HepG2 (cell line): ENCODE measurements at regions not wholly inside any gene's neighbourhood (a gene's known extent, or its start where the extent isn't known, plus 50 kb on each side); places are given as distances from the start of the nearest gene placed in this dataset.

Source experiments
- ATAC-seq: fragments of 200-7000 bp; cut with Tn5 transposase; 3 replicates; pipeline ENCODE4 v1.9.1; 2020; ENCODE audit warnings: mild to moderate bottlenecking, moderate library complexity
- BruUV-seq: library from RNA; stranded (reverse); fragments of 400-500 nt; replicated peaks from 2 replicates; lab custom pipeline; 2021; lab: Mats Ljungman, UMichigan
- CTCF ChIA-PET: fragments of 300-600 bp; formaldehyde crosslinking; extraction: SDS; loops from one replicate; lab custom pipeline; 2021; ENCODE audit warnings: low total read pairs, inconsistent platforms, low intra/inter-chr PET ratio; lab: Yijun Ruan, JAX
- POLR2A ChIA-PET: fragments of 350-600 bp; sonication (Branson Sonifier 250); formaldehyde crosslinking; loops from one replicate; lab custom pipeline; 2020; ENCODE audit warnings: antibody characterized with exemption, inconsistent platforms; lab: Yijun Ruan, JAX
- DNase-seq: peaks from one replicate; pipeline ENCODE4 v3.0.0-alpha.2; 2015; ENCODE audit warnings: low spot score
- FAIRE-seq: peaks from 3 replicates; lab custom pipeline; 2011; peaks lifted over from hg19 to GRCh38; lab: Jason Lieb, UNC
- H2AFZ ChIP-seq: one replicate; pipeline ENCODE4 v1.6.1; 2011; ENCODE audit warnings: low read length, inconsistent platforms
- H3K27ac ChIP-seq: fragments of 300-600 bp; 3 replicates; pipeline ENCODE4 v1.8.0; 2011; ENCODE audit warnings: mixed run types, mild to moderate bottlenecking, mixed read lengths, low read length, inconsistent platforms; ENCODE audit not compliant: insufficient read depth; ENCODE audit errors: extremely low read length
- H3K27me3 ChIP-seq, 2 experiments: fragments of 200-600 bp in 1 of 2; 2 replicates in 1 of 2; 3 replicates in 1 of 2; pipeline versions ENCODE4 v1.6.0 to v1.8.0; 2011; ENCODE audit warnings: low read length in 2 of 2, mild to moderate bottlenecking in 2 of 2, moderate library complexity in 2 of 2, inconsistent platforms in 1 of 2; ENCODE audit not compliant: insufficient read depth in 2 of 2, control insufficient read depth in 1 of 2
- H3K36me3 ChIP-seq, 2 experiments: fragments of 200-600 bp in 1 of 2; replicated peaks in 1 of 2; 2 replicates in 1 of 2; 3 replicates in 1 of 2; pipeline versions ENCODE4 v1.5.1 to v1.8.0; 2011; ENCODE audit warnings: low read length in 2 of 2, inconsistent platforms in 1 of 2; ENCODE audit not compliant: insufficient read depth in 2 of 2, control insufficient read depth in 1 of 2
- H3K4me1 ChIP-seq: 2 replicates; pipeline ENCODE4 v1.5.1; 2012; ENCODE audit warnings: low read length, inconsistent platforms; ENCODE audit not compliant: insufficient read depth
- H3K4me2 ChIP-seq: 2 replicates; pipeline ENCODE4 v1.6.0; 2011; ENCODE audit warnings: low read depth, low read length, inconsistent platforms
- H3K4me3 ChIP-seq, 3 experiments: fragments of 200-600 bp in 1 of 3; sonication (generic), shearing (Covaris generic) in 1 of 3; replicated peaks in 1 of 3; 2 replicates each; pipeline ENCODE4 v1.5.1; 2011 to 2016; ENCODE audit warnings: low read length in 3 of 3, inconsistent platforms in 2 of 3, low read depth in 2 of 3, mild to moderate bottlenecking in 2 of 3, control low read depth in 1 of 3, mixed read lengths in 1 of 3; ENCODE audit not compliant: insufficient read depth in 1 of 3
- H3K79me2 ChIP-seq: one replicate; pipeline ENCODE4 v1.6.1; 2011; ENCODE audit warnings: low read length, inconsistent platforms; ENCODE audit not compliant: insufficient read depth
- H3K9ac ChIP-seq: 2 replicates; pipeline ENCODE4 v1.6.0; 2011; ENCODE audit warnings: mild to moderate bottlenecking, low read depth, low read length, inconsistent platforms; ENCODE audit not compliant: insufficient read depth
- H3K9me3 ChIP-seq: 2 replicates; pipeline ENCODE4 v1.5.1; 2012; ENCODE audit warnings: mild to moderate bottlenecking, low read length
- H4K20me1 ChIP-seq: 2 replicates; pipeline ENCODE4 v1.6.0; 2011; ENCODE audit warnings: inconsistent platforms, mild to moderate bottlenecking, low read length, moderate library complexity; ENCODE audit not compliant: insufficient read depth
- ARNT2 ChIP-seq: sonication (generic); formaldehyde crosslinking; IDR thresholded peaks from 2 replicates; pipeline ENCODE4 v1.8.0; 2022; ENCODE audit warnings: mild to moderate bottlenecking, low read depth, missing genetic modification reagents, moderate library complexity
- CHD4 ChIP-seq: fragments of 200-600 bp; sonication (generic); IDR thresholded peaks from 2 replicates; pipeline ENCODE4 v1.7.0; 2017; ENCODE audit warnings: mild to moderate bottlenecking, low read length, borderline replicate concordance
- EHMT2 ChIP-seq: fragments of 200-600 bp; sonication (generic); IDR thresholded peaks from 2 replicates; pipeline ENCODE4 v1.7.0; 2017; ENCODE audit warnings: antibody characterized with exemption, low read depth, low read length, borderline replicate concordance
- HDAC1 ChIP-seq: sonication (generic); formaldehyde crosslinking; IDR thresholded peaks from 2 replicates; pipeline ENCODE4 v1.5.1; 2020; ENCODE audit warnings: mild to moderate bottlenecking, missing genetic modification reagents
- MYC ChIP-seq: sonication (generic); formaldehyde crosslinking; IDR thresholded peaks from 2 replicates; pipeline ENCODE4 v1.9.0; 2021; ENCODE audit warnings: missing genetic modification reagents, borderline replicate concordance
- TAF1 ChIP-seq: sonication (generic); formaldehyde crosslinking; IDR thresholded peaks from 2 replicates; pipeline ENCODE4 v1.4.0; 2020; ENCODE audit warnings: missing genetic modification reagents
- TCF7L2 ChIP-seq: IDR thresholded peaks from 2 replicates; pipeline ENCODE4 v1.6.1; 2011; ENCODE audit warnings: mild to moderate bottlenecking, low read depth, low read length, moderate library complexity
- XBP1 ChIP-seq: sonication (generic); formaldehyde crosslinking; IDR thresholded peaks from 2 replicates; pipeline ENCODE4 v1.5.0; 2020; ENCODE audit warnings: missing genetic modification reagents
- ZBTB49 ChIP-seq: sonication (generic); formaldehyde crosslinking; IDR thresholded peaks from 2 replicates; pipeline ENCODE4 v1.4.0; 2020; ENCODE audit warnings: missing genetic modification reagents, borderline replicate concordance
- ZKSCAN5 ChIP-seq: sonication (generic); formaldehyde crosslinking; IDR thresholded peaks from 2 replicates; pipeline ENCODE4 v1.5.1; 2020; ENCODE audit warnings: mild to moderate bottlenecking, missing genetic modification reagents
- ZNF34 ChIP-seq: sonication (generic); formaldehyde crosslinking; IDR thresholded peaks from 2 replicates; pipeline ENCODE4 v1.4.0; 2020; ENCODE audit warnings: mild to moderate bottlenecking, missing genetic modification reagents, borderline replicate concordance
- ZNF713 ChIP-seq: sonication (generic); formaldehyde crosslinking; IDR thresholded peaks from 2 replicates; pipeline ENCODE4 v1.4.0; 2020; ENCODE audit warnings: mild to moderate bottlenecking, missing genetic modification reagents
- WGBS: methylation state at CpG from one replicate; pipeline ENCODE4 v1.1.6; 2017; ENCODE audit warnings: low lambda C conversion rate; 5-methylcytosine and 5-hydroxymethylcytosine counted together
- in situ Hi-C: cut with HindIII; loops from 2 replicates; pipeline ENCODE4 v1.10.0; 2017; ENCODE audit warnings: low pct_unique_long_range_greater_than_20kb; ENCODE audit not compliant: extremely low pct_ligation_motif_present
- intact Hi-C: fragments of 100-400 bp; cut with micrococcal nuclease; formaldehyde crosslinking; loops from one replicate; pipeline ENCODE4 v1.10.0; 2022; ENCODE audit not compliant: unreplicated experiment
- TF ChIP-seq, protein P1 (sequence below): sonication (generic); formaldehyde crosslinking; IDR thresholded peaks from 2 replicates; pipeline ENCODE4 v1.4.0; 2020; ENCODE audit warnings: mild to moderate bottlenecking, missing genetic modification reagents

GRCh38 chr18:41809652-41810051, 145.4 kb upstream of the PIK3C3 start:
- ChIA-PET CTCF (no interaction called here), POLR2A (no interaction called here)
- ATAC-seq (no peak), DNase-seq (no peak), FAIRE-seq (no peak)
- no TSS peak for BruUV-seq
- 0% methylated on average over 2 of the region's 2 CpGs for WGBS
- Histone ChIP-seq H3K79me2 (no peaks in the 10 kb centered on the region), H3K4me3 (no peak overlapping the region), H3K4me1 (no peaks in the 10 kb centered on the region), H3K27ac (no peak overlapping the region), H2AFZ (no peak overlapping the region), H3K4me2 (no peak overlapping the region), H3K9ac (no peak overlapping the region), H4K20me1 (no peaks in the 10 kb centered on the region), H3K9me3 (no peaks in the 10 kb centered on the region), H3K27me3 (no peaks in the 10 kb centered on the region), H3K36me3 (no peaks in the 10 kb centered on the region)
- intact Hi-C loops (no loop called here), in situ Hi-C loops (no loop called here)
- TF ChIP-seq CHD4 = no peak
- no peak for TF ChIP-seq XBP1 (CRISPR knock-in tag)
- no peak for TF ChIP-seq EHMT2
- no peak for TF ChIP-seq TCF7L2
- no peak for TF ChIP-seq MYC (CRISPR knock-in tag)
- TF ChIP-seq, protein P1, sequence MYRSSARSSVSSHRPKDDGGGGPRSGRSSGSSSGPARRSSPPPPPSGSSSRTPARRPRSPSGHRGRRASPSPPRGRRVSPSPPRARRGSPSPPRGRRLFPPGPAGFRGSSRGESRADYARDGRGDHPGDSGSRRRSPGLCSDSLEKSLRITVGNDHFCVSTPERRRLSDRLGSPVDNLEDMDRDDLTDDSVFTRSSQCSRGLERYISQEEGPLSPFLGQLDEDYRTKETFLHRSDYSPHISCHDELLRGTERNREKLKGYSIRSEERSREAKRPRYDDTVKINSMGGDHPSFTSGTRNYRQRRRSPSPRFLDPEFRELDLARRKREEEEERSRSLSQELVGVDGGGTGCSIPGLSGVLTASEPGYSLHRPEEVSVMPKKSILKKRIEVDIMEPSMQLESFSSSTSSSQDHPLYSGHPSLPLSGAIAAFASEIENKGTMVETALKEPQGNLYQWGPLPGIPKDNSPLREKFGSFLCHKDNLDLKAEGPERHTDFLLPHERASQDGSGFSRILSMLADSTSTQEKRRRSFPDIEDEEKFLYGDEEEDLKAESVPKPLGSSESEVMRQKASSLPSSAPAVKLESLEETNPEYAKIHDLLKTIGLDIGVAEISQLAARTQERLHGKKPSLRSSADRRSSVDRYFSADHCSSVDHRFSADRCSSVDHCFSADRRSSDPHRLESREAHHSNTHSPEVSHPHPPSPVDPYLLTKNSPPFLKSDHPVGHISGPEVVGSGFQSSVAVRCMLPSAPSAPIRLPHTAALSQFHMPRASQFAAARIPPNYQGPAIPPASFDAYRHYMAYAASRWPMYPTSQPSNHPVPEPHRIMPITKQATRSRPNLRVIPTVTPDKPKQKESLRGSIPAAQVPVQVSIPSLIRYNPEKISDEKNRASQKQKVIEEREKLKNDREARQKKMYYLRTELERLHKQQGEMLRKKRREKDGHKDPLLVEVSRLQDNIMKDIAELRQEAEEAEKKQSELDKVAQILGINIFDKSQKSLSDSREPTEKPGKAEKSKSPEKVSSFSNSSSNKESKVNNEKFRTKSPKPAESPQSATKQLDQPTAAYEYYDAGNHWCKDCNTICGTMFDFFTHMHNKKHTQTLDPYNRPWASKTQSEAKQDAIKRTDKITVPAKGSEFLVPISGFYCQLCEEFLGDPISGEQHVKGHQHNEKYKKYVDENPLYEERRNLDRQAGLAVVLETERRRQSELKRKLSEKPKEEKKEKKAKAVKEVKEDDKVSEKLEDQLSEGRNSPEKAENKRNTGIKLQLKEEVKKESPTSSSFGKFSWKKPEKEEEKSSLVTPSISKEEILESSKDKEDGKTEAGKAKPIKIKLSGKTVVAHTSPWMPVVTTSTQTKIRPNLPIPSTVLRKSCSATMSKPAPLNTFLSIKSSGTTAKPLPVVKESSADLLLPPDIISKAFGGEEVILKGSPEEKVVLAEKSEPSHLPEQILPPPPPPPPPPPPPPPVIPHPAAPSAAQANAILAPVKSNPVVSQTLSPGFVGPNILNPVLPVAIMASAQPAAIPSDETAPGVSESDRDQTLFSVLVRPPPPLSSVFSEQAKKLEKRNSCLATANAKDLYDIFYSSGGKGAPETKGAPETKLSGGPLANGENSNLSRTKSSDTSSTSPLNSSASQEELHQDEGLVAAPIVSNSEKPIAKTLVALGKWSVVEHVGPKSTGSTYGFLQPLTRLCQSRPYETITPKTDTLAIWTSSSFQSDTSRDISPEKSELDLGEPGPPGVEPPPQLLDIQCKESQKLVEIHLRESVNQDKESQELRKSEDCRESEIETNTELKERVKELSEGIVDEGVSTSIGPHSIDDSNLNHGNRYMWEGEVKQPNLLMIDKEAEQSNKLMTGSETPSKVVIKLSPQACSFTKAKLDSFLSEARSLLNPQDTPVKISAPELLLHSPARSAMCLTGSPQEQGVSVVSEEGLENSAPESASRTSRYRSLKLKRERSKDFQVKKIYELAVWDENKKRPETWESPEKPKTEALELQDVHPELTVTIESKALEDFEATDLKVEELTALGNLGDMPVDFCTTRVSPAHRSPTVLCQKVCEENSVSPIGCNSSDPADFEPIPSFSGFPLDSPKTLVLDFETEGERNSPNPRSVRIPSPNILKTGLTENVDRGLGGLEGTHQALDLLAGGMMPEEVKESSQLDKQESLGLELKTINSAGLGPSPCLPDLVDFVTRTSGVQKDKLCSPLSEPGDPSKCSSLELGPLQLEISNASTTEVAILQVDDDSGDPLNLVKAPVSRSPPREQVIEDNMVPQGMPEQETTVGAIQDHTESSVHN (CRISPR knock-in tag) = no peak
- TF ChIP-seq ARNT2 (CRISPR knock-in tag) = no peak
- no peak for TF ChIP-seq ZKSCAN5 (CRISPR knock-in tag)
- no peak for TF ChIP-seq ZNF713 (CRISPR knock-in tag)
- TF ChIP-seq ZNF34 (CRISPR knock-in tag) = no peak
- TF ChIP-seq TAF1 (CRISPR knock-in tag) = no peak
- no peak for TF ChIP-seq ZBTB49
- no peak for TF ChIP-seq HDAC1
